D721Med (cell line): ENCODE measurements at regions not wholly inside any gene's neighbourhood (a gene's known extent, or its start where the extent isn't known, plus 50 kb on each side); places are given as distances from the start of the nearest gene placed in this dataset.
"Not testable (repeated sequence)": the region's sequence is repeated elsewhere in the genome, so short reads cannot be mapped to it uniquely, and the experiment has no call there.

Source experiments
- DNase-seq: peaks from one replicate; pipeline ENCODE4 v3.0.0; 2011; ENCODE audit warnings: low spot score; ENCODE audit not compliant: insufficient read length
- FAIRE-seq: peaks from 2 replicates; lab custom pipeline; 2011; peaks lifted over from hg19 to GRCh38; lab: Jason Lieb, UNC
- TF ChIP-seq, protein P1 (sequence below): IDR thresholded peaks from 2 replicates; pipeline ENCODE4 v1.5.1; 2012; ENCODE audit warnings: mild to moderate bottlenecking, control low read depth; ENCODE audit not compliant: insufficient read depth; ENCODE audit errors: missing control alignments

DNA sequence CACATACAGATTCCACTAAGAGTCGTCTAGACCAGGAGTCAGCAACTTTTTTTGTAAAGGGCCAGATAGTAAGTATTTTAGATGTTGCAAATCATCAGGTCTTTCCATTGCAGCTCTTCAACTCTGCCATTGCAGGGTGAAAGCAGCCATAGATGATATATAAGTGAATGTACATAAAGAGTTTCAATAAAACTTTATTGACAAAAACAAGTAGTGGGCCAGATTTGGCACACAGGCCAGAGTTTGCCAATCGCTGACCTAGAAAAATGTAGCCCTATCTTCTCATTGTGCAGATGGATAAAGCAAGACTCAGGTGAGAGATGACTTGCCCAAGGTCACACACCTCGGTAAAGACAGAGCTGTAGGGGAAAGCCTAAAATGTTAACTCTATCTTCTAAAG is 474.7 kb downstream of the MED13L start:
- DNase-seq (no peak), FAIRE-seq (no peak)
- TF ChIP-seq, protein P1, sequence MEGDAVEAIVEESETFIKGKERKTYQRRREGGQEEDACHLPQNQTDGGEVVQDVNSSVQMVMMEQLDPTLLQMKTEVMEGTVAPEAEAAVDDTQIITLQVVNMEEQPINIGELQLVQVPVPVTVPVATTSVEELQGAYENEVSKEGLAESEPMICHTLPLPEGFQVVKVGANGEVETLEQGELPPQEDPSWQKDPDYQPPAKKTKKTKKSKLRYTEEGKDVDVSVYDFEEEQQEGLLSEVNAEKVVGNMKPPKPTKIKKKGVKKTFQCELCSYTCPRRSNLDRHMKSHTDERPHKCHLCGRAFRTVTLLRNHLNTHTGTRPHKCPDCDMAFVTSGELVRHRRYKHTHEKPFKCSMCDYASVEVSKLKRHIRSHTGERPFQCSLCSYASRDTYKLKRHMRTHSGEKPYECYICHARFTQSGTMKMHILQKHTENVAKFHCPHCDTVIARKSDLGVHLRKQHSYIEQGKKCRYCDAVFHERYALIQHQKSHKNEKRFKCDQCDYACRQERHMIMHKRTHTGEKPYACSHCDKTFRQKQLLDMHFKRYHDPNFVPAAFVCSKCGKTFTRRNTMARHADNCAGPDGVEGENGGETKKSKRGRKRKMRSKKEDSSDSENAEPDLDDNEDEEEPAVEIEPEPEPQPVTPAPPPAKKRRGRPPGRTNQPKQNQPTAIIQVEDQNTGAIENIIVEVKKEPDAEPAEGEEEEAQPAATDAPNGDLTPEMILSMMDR: no peak

- FAIRE-seq: no peak
- TF ChIP-seq, protein P1: no peak
- no peak for DNase-seq
Observed at GRCh38 chr12:115801871-115802270, 475.6 kb downstream of the MED13L start.

GRCh38 chr12:115799610-115800009 is 477.9 kb downstream of the MED13L start:
- FAIRE-seq (no peak), DNase-seq (no peak)
- TF ChIP-seq, protein P1: no peak

DNA sequence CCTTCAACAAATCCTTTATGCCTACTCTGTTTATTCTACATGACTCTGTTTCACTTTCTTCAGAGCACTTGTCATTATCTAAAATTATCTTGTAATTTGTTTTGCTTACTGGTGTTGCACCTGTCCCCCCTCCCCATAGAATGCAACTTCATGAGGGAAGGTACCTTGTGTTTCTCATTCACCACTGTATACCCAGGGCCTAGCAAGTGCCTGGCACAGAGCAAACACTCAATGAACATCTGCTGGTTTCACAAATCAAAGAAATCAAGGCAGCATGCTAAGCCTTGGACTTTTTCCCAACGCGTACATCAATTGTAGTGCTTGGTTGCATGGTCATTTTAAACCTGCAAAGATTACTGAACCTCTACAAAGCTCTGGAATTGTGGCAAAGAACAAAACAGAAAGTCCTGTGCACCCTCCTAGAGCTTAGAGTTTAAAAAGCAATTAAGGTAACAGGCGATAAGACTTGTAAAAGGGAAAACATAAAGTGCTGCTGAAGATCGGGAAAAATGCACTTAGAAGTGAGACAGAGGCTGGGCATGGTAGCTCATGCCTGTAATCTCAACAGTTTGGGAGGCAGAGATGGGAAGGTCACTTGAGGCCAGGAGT is 479.1 kb downstream of the MED13L start:
- TF ChIP-seq, protein P1: no peak
- no peak for FAIRE-seq
- DNase-seq: no peak

DNA sequence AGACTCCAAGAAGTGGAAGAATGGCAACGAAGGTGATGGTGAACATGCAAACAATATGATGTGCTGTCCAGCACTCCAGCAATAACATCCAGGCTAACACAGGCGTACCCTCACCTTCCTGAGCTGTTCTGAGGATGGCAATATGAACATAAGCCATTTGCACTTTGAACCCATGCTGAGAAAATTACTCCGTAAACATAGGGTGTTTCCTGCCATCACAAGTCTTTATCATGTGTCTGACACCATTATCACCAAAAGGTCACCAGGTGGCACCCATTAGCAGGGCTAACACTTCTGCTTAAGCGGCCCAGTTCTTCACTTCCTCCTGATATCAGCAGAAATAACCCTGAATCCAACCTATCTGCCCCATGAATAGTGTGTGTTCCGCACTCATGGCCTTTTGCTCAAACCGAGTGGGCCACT is 482.8 kb downstream of the MED13L start:
- no peak for FAIRE-seq
- TF ChIP-seq, protein P1: no peak
- no peak for DNase-seq

DNA sequence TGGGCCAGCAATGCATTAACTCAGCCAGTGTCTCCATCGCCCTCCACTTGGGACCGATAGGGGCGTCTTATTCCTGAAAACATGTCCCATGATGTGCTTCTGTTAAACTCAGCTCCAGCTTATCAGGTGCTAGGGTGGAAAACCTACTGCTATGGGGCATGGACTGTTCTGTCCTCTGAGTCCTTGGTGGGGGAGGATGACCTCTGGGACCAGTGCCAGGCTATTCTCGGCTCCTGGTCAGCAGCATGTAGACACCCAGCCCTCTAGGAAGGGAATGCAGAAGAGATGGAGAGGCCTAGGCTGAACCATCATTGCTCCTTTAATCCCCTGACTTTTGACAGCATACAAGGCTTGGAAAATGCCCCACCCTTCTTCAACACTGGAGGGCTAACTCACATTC is 486.2 kb downstream of the MED13L start:
- FAIRE-seq (no peak), DNase-seq (no peak)
- TF ChIP-seq, protein P1: no peak

DNA sequence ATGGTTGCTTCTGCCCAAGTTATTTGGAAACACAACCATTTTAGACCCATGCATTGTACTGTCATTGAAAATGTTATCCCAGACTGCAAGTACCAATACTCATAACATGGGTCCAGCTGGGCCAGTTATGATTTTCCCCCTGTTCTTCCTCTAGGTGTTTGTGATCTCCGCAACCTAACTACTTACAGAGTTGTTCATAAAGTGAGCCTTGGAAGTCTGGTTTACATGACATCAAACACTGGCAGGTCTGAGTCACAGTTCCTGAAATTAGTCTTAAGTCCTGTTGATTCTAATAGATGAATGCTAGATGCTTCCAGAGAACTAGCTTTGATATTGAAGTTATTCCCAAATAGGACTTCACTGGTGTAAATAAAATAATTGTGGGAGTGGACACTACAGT is 487.0 kb downstream of the MED13L start:
- no peak for DNase-seq
- TF ChIP-seq, protein P1: no peak
- FAIRE-seq: no peak

DNA sequence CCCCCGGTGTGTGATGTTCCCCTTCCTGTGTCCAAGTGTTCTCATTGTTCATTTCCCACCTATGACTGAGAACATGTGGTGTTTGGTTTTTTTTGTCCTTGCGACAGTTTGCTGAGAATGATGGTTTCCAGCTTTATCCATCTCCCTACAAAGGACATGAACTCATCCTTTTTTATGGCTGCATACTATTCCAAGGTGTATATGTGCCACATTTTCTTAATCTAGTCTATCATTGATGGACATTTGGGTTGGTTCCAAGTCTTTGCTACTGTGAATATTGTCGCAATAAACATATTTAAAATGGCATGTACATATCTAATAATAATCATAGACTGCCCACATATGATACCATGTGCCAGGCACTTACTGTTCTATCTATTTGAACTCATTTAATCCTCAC is 491.0 kb downstream of the MED13L start:
- FAIRE-seq, DNase-seq: not testable (repeated sequence)
